ENCODE measurements at regions not wholly inside any gene's neighbourhood (a gene's known extent, or its start where the extent isn't known, plus 50 kb on each side); places are given as distances from the start of the nearest gene placed in this dataset.

DNA sequence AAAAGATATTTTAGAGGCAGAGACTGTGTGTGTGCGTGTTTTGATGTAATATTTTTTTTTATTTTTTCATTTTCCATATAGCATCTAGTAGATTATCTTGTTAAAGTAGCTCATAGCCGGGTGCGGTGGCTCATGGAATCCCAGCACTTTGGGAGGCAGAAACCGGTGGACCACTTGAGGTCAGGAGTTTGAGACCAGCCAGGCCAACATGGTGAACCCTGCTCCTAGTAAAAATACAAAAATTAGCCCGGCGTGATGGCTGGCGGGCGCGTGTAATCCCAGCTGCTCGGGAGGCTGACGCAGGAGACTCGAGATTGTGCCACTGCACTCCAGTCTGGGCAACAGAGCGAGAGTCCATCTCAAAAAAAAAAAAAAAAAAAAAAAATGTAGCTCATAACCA lies 1481.2 kb upstream of the CADM2 start:
- Histone ChIP-seq H3K4me3 (ENCODE audit: low read length, poor library complexity, severe bottlenecking) (no peak overlapping the region), H3K4me2 (ENCODE audit: low read depth, low read length, poor library complexity, severe bottlenecking) (no peak overlapping the region), H2AFZ (ENCODE audit: low read length) (no peak overlapping the region), H3F3A (ENCODE audit: low read depth) (no peaks in the 10 kb centered on the region), H3K36me3 (ENCODE audit: insufficient read depth, low read length) (no peaks in the 10 kb centered on the region), H3K4me1 (ENCODE audit: insufficient read depth, low read length, poor library complexity, severe bottlenecking) (no peaks in the 10 kb centered on the region), H4K20me1 (ENCODE audit: insufficient read depth, low read length, poor library complexity, severe bottlenecking) (no peaks in the 10 kb centered on the region), H3K9me3 (ENCODE audit: insufficient read depth, low read depth, low read length) (no peaks in the 10 kb centered on the region), H3K9me2 (replicated peaks; ENCODE audit: low read depth, low read length) (no peaks in the 10 kb centered on the region), H3K27me3 (ENCODE audit: insufficient read depth, low read length, poor library complexity, severe bottlenecking) (no peaks in the 10 kb centered on the region), H3K9ac (ENCODE audit: low read depth, low read length, poor library complexity, severe bottlenecking) (no peak overlapping the region), H3K79me2 (ENCODE audit: insufficient read depth, low read length) (no peaks in the 10 kb centered on the region)
- TF ChIP-seq, protein P1, sequence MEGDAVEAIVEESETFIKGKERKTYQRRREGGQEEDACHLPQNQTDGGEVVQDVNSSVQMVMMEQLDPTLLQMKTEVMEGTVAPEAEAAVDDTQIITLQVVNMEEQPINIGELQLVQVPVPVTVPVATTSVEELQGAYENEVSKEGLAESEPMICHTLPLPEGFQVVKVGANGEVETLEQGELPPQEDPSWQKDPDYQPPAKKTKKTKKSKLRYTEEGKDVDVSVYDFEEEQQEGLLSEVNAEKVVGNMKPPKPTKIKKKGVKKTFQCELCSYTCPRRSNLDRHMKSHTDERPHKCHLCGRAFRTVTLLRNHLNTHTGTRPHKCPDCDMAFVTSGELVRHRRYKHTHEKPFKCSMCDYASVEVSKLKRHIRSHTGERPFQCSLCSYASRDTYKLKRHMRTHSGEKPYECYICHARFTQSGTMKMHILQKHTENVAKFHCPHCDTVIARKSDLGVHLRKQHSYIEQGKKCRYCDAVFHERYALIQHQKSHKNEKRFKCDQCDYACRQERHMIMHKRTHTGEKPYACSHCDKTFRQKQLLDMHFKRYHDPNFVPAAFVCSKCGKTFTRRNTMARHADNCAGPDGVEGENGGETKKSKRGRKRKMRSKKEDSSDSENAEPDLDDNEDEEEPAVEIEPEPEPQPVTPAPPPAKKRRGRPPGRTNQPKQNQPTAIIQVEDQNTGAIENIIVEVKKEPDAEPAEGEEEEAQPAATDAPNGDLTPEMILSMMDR (conservative IDR thresholded peaks at IDR 0.05; ENCODE audit: low read length), result no peak
- TF ChIP-seq EZH2phosphoT487 (IDR thresholded peaks at IDR 0.05; ENCODE audit: borderline replicate concordance), result no peak

DNA sequence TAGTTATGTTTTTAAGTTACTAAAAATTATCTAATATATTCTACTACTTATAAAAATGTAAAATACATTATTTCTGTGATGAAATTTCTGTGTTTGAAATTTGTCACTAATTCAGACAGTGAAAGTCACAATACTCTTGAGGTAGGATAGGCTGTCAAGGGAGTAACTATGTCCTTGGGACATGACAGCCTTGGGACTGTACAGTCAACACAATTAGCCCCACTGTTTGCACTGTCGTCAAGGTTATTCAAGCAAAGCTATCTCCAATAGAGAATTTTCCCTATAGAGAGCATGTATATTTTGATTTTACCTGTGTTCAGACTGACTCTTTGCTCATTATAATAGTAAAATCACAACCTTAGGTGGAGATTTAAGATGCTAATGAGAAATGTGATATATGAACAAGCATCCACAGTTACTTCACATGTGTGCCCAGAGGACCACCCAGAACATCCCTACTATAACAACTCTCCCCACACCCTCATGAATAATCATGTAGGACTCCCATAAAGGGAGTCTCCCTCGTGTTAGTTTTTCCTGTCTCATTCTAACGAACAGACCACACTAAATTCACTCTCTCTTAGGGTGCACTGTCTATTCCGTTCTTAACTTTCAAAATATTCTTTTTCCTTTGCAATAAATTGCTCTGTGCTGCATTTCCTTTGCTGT lies 1476.3 kb upstream of the CADM2 start:
- Histone ChIP-seq H3K4me1 (ENCODE audit: insufficient read depth, low read length, poor library complexity, severe bottlenecking) (no peaks in the 10 kb centered on the region), H4K20me1 (ENCODE audit: insufficient read depth, low read length, poor library complexity, severe bottlenecking) (no peaks in the 10 kb centered on the region), H3K4me3 (ENCODE audit: low read length, poor library complexity, severe bottlenecking) (no peak overlapping the region), H3K9me2 (replicated peaks; ENCODE audit: low read depth, low read length) (no peaks in the 10 kb centered on the region), H3K79me2 (ENCODE audit: insufficient read depth, low read length) (no peaks in the 10 kb centered on the region), H3F3A (ENCODE audit: low read depth) (no peaks in the 10 kb centered on the region), H2AFZ (ENCODE audit: low read length) (no peak overlapping the region), H3K27me3 (ENCODE audit: insufficient read depth, low read length, poor library complexity, severe bottlenecking) (no peaks in the 10 kb centered on the region), H3K36me3 (ENCODE audit: insufficient read depth, low read length) (no peaks in the 10 kb centered on the region), H3K4me2 (ENCODE audit: low read depth, low read length, poor library complexity, severe bottlenecking) (no peak overlapping the region), H3K9me3 (ENCODE audit: insufficient read depth, low read depth, low read length) (no peaks in the 10 kb centered on the region), H3K9ac (ENCODE audit: low read depth, low read length, poor library complexity, severe bottlenecking) (no peak overlapping the region)
- no peak for TF ChIP-seq EZH2phosphoT487 (IDR thresholded peaks at IDR 0.05; ENCODE audit: borderline replicate concordance)
- TF ChIP-seq, protein P1 (conservative IDR thresholded peaks at IDR 0.05; ENCODE audit: low read length), result no peak

DNA sequence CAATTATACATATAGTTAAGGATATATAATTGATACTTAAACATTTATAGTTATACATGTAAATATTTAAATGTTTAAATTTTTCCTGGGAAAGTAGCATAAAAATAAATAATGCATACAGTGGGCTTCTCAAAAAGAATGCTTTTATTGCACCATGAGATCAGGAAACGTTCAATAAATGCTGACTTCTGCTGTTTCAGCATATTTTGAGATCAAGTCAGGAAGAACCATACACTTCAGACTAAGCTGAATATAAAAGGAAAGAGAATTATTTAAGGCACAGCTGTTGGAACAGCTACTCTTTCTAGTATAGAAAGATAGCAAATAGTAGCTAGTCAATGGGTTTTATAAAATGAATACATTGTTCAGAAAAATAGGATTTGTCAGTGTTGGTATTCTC lies 1462.3 kb upstream of the CADM2 start:
- no peaks in the 10 kb centered on the region for H3K9me3 ChIP-seq (ENCODE audit: insufficient read depth, low read depth, low read length)
- no peak overlapping the region for H3K4me2 ChIP-seq (ENCODE audit: low read depth, low read length, poor library complexity, severe bottlenecking)
- no peaks in the 10 kb centered on the region for H3K36me3 ChIP-seq (ENCODE audit: insufficient read depth, low read length)
- no peak overlapping the region for H3K4me3 ChIP-seq (ENCODE audit: low read length, poor library complexity, severe bottlenecking)
- H3K4me1 ChIP-seq (ENCODE audit: insufficient read depth, low read length, poor library complexity, severe bottlenecking), result peaks cover 10% of the 10 kb centered on the region
- H3K79me2 ChIP-seq (ENCODE audit: insufficient read depth, low read length), result no peaks in the 10 kb centered on the region
- H3K27me3 ChIP-seq (ENCODE audit: insufficient read depth, low read length, poor library complexity, severe bottlenecking), result no peaks in the 10 kb centered on the region
- H2AFZ ChIP-seq (ENCODE audit: low read length), result no peak overlapping the region
- H4K20me1 ChIP-seq (ENCODE audit: insufficient read depth, low read length, poor library complexity, severe bottlenecking), result no peaks in the 10 kb centered on the region
- H3K9ac ChIP-seq (ENCODE audit: low read depth, low read length, poor library complexity, severe bottlenecking), result no peak overlapping the region
- no peak for TF ChIP-seq EZH2phosphoT487 (IDR thresholded peaks at IDR 0.05; ENCODE audit: borderline replicate concordance)
- TF ChIP-seq, protein P1 (conservative IDR thresholded peaks at IDR 0.05; ENCODE audit: low read length), result no peak
- H3F3A ChIP-seq (ENCODE audit: low read depth), result no peaks in the 10 kb centered on the region
- H3K9me2 ChIP-seq (replicated peaks; ENCODE audit: low read depth, low read length), result no peaks in the 10 kb centered on the region
